Trophoblast cell (in vitro differentiated cells and primary cell): ENCODE measurements at regions not wholly inside any gene's neighbourhood (a gene's known extent, or its start where the extent isn't known, plus 50 kb on each side); places are given as distances from the start of the nearest gene placed in this dataset.
"Not testable (repeated sequence)": the region's sequence is repeated elsewhere in the genome, so short reads cannot be mapped to it uniquely, and the experiment has no call there.

Source experiments
- DNase-seq, 2 donors: peaks; one replicate each; pipeline ENCODE4 v3.0.0-alpha.2; 2016
- H2AFZ ChIP-seq: 2 replicates; pipeline ENCODE4 v1.6.1; 2013; ENCODE audit warnings: low read length, moderate library complexity, mild to moderate bottlenecking; ENCODE audit not compliant: insufficient read depth, poor library complexity
- H2AK5ac ChIP-seq: 2 replicates; pipeline ENCODE4 v1.6.1; 2013; ENCODE audit warnings: mild to moderate bottlenecking, low read length
- H2BK120ac ChIP-seq: 2 replicates; pipeline ENCODE4 v1.6.1; 2013; ENCODE audit warnings: low read length, mild to moderate bottlenecking, moderate library complexity; ENCODE audit not compliant: insufficient read depth, poor library complexity
- H2BK12ac ChIP-seq: 2 replicates; pipeline ENCODE4 v1.6.1; 2013; ENCODE audit warnings: mild to moderate bottlenecking, low read length, moderate library complexity
- H2BK5ac ChIP-seq: 2 replicates; pipeline ENCODE4 v1.6.1; 2013; ENCODE audit warnings: low read length, low read depth, moderate library complexity, mild to moderate bottlenecking; ENCODE audit not compliant: poor library complexity
- H3K14ac ChIP-seq: 2 replicates; pipeline ENCODE4 v1.6.1; 2013; ENCODE audit warnings: mild to moderate bottlenecking, low read length
- H3K18ac ChIP-seq: 2 replicates; pipeline ENCODE4 v1.6.1; 2013; ENCODE audit warnings: mild to moderate bottlenecking, low read length
- H3K23ac ChIP-seq: 2 replicates; pipeline ENCODE4 v1.6.1; 2013; ENCODE audit warnings: low read length
- H3K27ac ChIP-seq: 2 replicates; pipeline ENCODE4 v1.5.1; 2013; ENCODE audit warnings: low read depth, mild to moderate bottlenecking, inconsistent platforms, low read length, moderate library complexity
- H3K27me3 ChIP-seq: 2 replicates; pipeline ENCODE4 v1.6.1; 2013; ENCODE audit warnings: inconsistent platforms, mild to moderate bottlenecking, low read length, moderate library complexity; ENCODE audit not compliant: insufficient read depth
- H3K36me3 ChIP-seq, 2 experiments: 1 replicate in 1 of 2; 2 replicates in 1 of 2; pipeline ENCODE4 v1.6.1; 2013; ENCODE audit warnings: low read length in 2 of 2, mild to moderate bottlenecking in 2 of 2, moderate library complexity in 1 of 2; ENCODE audit not compliant: insufficient read depth in 2 of 2, control insufficient read depth in 1 of 2
- H3K4ac ChIP-seq: 2 replicates; pipeline ENCODE4 v1.6.1; 2013; ENCODE audit warnings: low read depth, mild to moderate bottlenecking, low read length, moderate library complexity
- H3K4me1 ChIP-seq, 2 experiments: 1 replicate in 1 of 2; 2 replicates in 1 of 2; pipeline ENCODE4 v1.6.1; 2013; ENCODE audit warnings: low read length in 2 of 2, mild to moderate bottlenecking in 2 of 2, moderate library complexity in 1 of 2; ENCODE audit not compliant: insufficient read depth in 2 of 2, control insufficient read depth in 1 of 2
- H3K4me2 ChIP-seq: 2 replicates; pipeline ENCODE4 v1.6.1; 2013; ENCODE audit warnings: inconsistent platforms, mild to moderate bottlenecking, low read length, moderate library complexity
- H3K4me3 ChIP-seq: 2 replicates; pipeline ENCODE4 v1.5.1; 2013; ENCODE audit warnings: mild to moderate bottlenecking, low read depth, low read length, inconsistent platforms
- H3K79me1 ChIP-seq: one replicate; pipeline ENCODE4 v1.6.1; 2013; ENCODE audit warnings: low read length
- H3K79me2 ChIP-seq: 2 replicates; pipeline ENCODE4 v1.6.1; 2013; ENCODE audit warnings: low read length, mild to moderate bottlenecking; ENCODE audit not compliant: control insufficient read depth, insufficient read depth, poor library complexity
- H3K9ac ChIP-seq: 2 replicates; pipeline ENCODE4 v1.6.1; 2013; ENCODE audit warnings: mild to moderate bottlenecking, low read length
- H3K9me3 ChIP-seq: 2 replicates; pipeline ENCODE4 v1.6.1; 2013; ENCODE audit warnings: low read depth, mild to moderate bottlenecking, control low read depth, inconsistent platforms, low read length; ENCODE audit not compliant: insufficient read depth
- H4K12ac ChIP-seq: 2 replicates; pipeline ENCODE4 v1.6.1; 2013; ENCODE audit warnings: low read depth, mild to moderate bottlenecking, low read length, moderate library complexity
- H4K8ac ChIP-seq: 2 replicates; pipeline ENCODE4 v1.6.1; 2013; ENCODE audit warnings: low read depth, mild to moderate bottlenecking, low read length, moderate library complexity
- H4K91ac ChIP-seq: one replicate; pipeline ENCODE4 v1.6.1; 2013; ENCODE audit warnings: low read depth, mild to moderate bottlenecking, low read length, moderate library complexity
- WGBS: extraction: QIAGEN DNeasy Blood & Tissue Kit; methylation state at CpG from one replicate; pipeline ENCODE4 v1.1.7; 2013; ENCODE audit warnings: missing lambda C conversion rate; ENCODE audit not compliant: insufficient read length, insufficient coverage; ENCODE audit errors: extremely low coverage; 5-methylcytosine and 5-hydroxymethylcytosine counted together

DNA sequence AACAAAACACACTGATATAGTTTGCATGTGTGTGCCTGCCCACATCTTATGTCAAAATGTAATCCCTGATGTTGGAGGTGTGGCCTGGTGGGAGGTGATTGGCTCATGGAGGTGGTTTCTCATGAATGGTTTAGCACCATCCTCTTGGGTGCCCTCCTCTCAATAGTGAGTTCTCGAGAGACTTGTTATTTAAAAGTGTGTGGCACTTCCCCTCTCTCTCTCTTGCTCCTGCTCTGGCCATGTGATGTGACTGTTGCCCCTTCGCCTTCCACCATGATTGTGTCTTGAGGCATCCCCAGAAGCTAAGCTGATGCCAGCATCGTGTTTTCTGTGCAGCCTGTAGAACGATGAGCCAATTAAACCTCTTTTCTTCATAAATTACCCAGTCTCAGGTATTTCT is 454.1 kb upstream of the DCN start:
- no peak overlapping the region for H2BK12ac ChIP-seq
- H3K36me3 ChIP-seq = no peaks in the 10 kb centered on the region
- no peak for DNase-seq
- H3K4me2 ChIP-seq = no peak overlapping the region
- no peak overlapping the region for H2BK120ac ChIP-seq
- H4K8ac ChIP-seq = no peak overlapping the region
- no peaks in the 10 kb centered on the region for H3K4me1 ChIP-seq
- H2AK5ac ChIP-seq = no peak overlapping the region
- no peak overlapping the region for H3K27ac ChIP-seq
- H3K18ac ChIP-seq = no peak overlapping the region
- no peak overlapping the region for H4K12ac ChIP-seq
- H3K14ac ChIP-seq = no peak overlapping the region
- H3K9me3 ChIP-seq = no peaks in the 10 kb centered on the region
- H3K79me2 ChIP-seq = no peaks in the 10 kb centered on the region
- no peak overlapping the region for H3K4ac ChIP-seq
- no peak overlapping the region for H3K9ac ChIP-seq
- H4K91ac ChIP-seq = no peak overlapping the region
- no peak overlapping the region for H2BK5ac ChIP-seq
- no CpG with 5 or more reads among the region's 4 CpGs for WGBS
- no peak overlapping the region for H2AFZ ChIP-seq
- H3K27me3 ChIP-seq = no peaks in the 10 kb centered on the region
- no peak overlapping the region for H3K4me3 ChIP-seq
- H3K23ac ChIP-seq = no peak overlapping the region
- no peaks in the 10 kb centered on the region for H3K79me1 ChIP-seq

DNA sequence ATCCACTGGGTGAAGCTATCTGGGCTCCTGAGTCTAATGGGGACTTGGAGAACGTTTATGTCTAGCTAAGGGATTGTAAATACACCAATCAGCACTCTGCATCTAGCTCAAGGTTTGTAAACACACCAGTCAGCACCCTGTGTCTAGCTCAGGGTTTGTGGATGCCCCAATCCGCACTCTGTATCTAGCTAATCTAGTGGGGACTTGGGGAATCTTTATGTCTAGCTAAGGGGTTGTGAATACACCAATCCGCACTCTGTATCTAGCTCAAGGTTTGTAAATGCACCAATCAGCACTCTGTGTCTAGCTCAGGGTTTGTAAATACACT is 451.7 kb upstream of the DCN start:
- H2BK120ac ChIP-seq, H2AFZ ChIP-seq, H3K27me3 ChIP-seq, H3K14ac ChIP-seq, H3K23ac ChIP-seq, H3K18ac ChIP-seq, H3K4me3 ChIP-seq, H3K79me2 ChIP-seq, H4K12ac ChIP-seq, H3K4me2 ChIP-seq, H3K79me1 ChIP-seq, H2BK5ac ChIP-seq, H4K91ac ChIP-seq, H3K4ac ChIP-seq, H3K9ac ChIP-seq, H2AK5ac ChIP-seq, H3K9me3 ChIP-seq, H3K4me1 ChIP-seq, H3K36me3 ChIP-seq, H4K8ac ChIP-seq, H3K27ac ChIP-seq, H2BK12ac ChIP-seq: not testable (repeated sequence)
- DNase-seq = peak; percentile 29 to 49
- no CpG with 5 or more reads among the region's 3 CpGs for WGBS

DNA sequence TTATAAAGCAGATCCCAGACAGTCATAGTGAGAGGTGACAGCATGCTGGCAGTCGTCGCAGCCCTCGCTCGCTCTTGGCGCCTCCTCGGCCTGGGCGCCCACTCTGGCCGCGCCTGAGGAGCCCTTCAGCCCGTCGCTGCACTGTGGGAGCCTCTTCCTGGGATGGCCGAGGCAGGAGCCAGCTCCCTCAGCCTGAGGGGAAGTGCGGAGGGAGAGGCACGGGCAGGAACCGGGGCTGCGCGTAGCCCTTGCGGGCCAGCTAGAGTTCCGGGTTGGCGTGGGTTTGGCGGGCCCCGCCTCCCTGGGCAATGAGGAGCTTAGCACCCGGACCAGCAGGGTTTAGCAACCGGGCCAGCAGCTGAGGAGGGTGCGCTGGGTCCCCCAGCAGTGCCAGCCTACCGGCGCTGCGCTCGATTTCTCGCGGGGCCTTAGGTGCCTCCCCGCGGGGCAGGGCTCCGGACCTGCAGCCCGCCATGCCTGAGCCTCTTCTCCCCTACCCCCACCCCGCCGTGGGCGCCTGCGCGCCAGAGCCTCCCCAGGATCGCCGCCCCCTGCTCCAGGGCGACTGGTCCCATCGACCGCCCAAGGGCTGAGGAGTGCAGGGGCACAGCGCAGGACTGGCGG is 451.2 kb upstream of the DCN start:
- Histone ChIP-seq H4K8ac (no peak overlapping the region), H3K4me2 (no peak overlapping the region), H3K36me3 (no peaks in the 10 kb centered on the region), H3K27ac (no peak overlapping the region), H3K4me1 (no peaks in the 10 kb centered on the region), H3K4me3 (no peak overlapping the region), H3K79me1 (no peaks in the 10 kb centered on the region), H3K18ac (no peak overlapping the region), H2BK5ac (no peak overlapping the region), H3K14ac (no peak overlapping the region), H3K23ac (no peak overlapping the region), H2AK5ac (no peak overlapping the region), H3K9ac (no peak overlapping the region), H2BK120ac (no peak overlapping the region), H3K27me3 (no peaks in the 10 kb centered on the region), H2AFZ (no peak overlapping the region), H4K91ac (no peak overlapping the region), H3K9me3 (no peaks in the 10 kb centered on the region), H2BK12ac (no peak overlapping the region), H3K79me2 (no peaks in the 10 kb centered on the region), H4K12ac (no peak overlapping the region), H3K4ac (no peak overlapping the region)
- WGBS = no CpG with 5 or more reads among the region's 47 CpGs
- DNase-seq = peak; percentile 49 to 83

DNA sequence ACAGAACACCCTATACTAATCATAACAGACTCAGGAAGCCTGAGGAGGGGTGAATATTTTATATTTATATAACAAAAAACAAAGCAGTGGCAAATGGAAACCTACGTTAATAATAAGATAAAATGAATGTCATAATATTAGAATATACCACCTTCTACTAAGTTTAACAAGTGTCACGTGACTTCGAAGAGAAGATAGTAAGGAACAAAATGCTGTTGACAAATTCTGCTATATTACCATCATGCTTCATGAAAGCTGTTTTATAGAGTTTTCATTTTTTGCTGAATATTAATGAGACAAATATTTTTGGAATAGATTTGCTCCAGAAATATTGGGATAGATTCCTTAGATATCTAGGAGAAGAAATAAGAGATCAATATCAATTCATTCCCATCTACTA is 450.6 kb upstream of the DCN start:
- H3K27me3 ChIP-seq = no peaks in the 10 kb centered on the region
- no peak overlapping the region for H3K4me2 ChIP-seq
- no peak overlapping the region for H3K18ac ChIP-seq
- H3K4me3 ChIP-seq = no peak overlapping the region
- H2BK12ac ChIP-seq = no peak overlapping the region
- no peak overlapping the region for H4K12ac ChIP-seq
- no peak overlapping the region for H4K8ac ChIP-seq
- no peak overlapping the region for H3K9ac ChIP-seq
- WGBS = no CpG with 5 or more reads among the region's 3 CpGs
- H3K23ac ChIP-seq = no peak overlapping the region
- H2BK120ac ChIP-seq = no peak overlapping the region
- H3K79me2 ChIP-seq = no peaks in the 10 kb centered on the region
- H2AFZ ChIP-seq = no peak overlapping the region
- no peak overlapping the region for H4K91ac ChIP-seq
- DNase-seq = no peak
- H2BK5ac ChIP-seq = no peak overlapping the region
- no peak overlapping the region for H3K14ac ChIP-seq
- no peak overlapping the region for H2AK5ac ChIP-seq
- no peak overlapping the region for H3K4ac ChIP-seq
- H3K9me3 ChIP-seq = no peaks in the 10 kb centered on the region
- H3K79me1 ChIP-seq = no peaks in the 10 kb centered on the region
- H3K36me3 ChIP-seq = no peaks in the 10 kb centered on the region
- no peaks in the 10 kb centered on the region for H3K4me1 ChIP-seq
- no peak overlapping the region for H3K27ac ChIP-seq
